SK-N-SH (cell line): ENCODE measurements at regions not wholly inside any gene's neighbourhood (a gene's known extent, or its start where the extent isn't known, plus 50 kb on each side); places are given as distances from the start of the nearest gene placed in this dataset.

Experiments
- CTCF ChIA-PET: fragments of 300-600, 350-600 bp; formaldehyde crosslinking; extraction: SDS; loops from one replicate; lab custom pipeline; 2021; lab: Yijun Ruan, JAX
- POLR2A ChIA-PET: fragments of 350-600 bp; sonication (Branson Sonifier 250); formaldehyde crosslinking; extraction: SDS; loops from one replicate; lab custom pipeline; 2020; ENCODE audit warnings: antibody characterized with exemption, inconsistent platforms; lab: Yijun Ruan, JAX
- DNase-seq: peaks from one replicate; pipeline ENCODE4 v3.0.0; 2012
- H2AFZ ChIP-seq: fragments of 200-600 bp; sonication (generic); 2 replicates; pipeline ENCODE4 v1.8.1; 2016; ENCODE audit warnings: antibody characterized with exemption, mild to moderate bottlenecking, low read depth
- H3F3A ChIP-seq: fragments of 200-600 bp; sonication (generic); replicated peaks from 2 replicates; pipeline ENCODE3; 2016; ENCODE audit warnings: antibody characterized with exemption, mild to moderate bottlenecking; ENCODE audit not compliant: insufficient read depth
- H3K27ac ChIP-seq, 2 experiments: fragments of 200-500 bp in 1 of 2; fragments of 200-600 bp in 1 of 2; sonication (Bioruptor generic) in 1 of 2; sonication (generic), shearing (Covaris generic) in 1 of 2; 2 replicates each; pipeline versions ENCODE4 v1.5.1 to v1.6.1; 2014 to 2016; ENCODE audit warnings: low read depth in 2 of 2, inconsistent platforms in 1 of 2, low read length in 1 of 2, mild to moderate bottlenecking in 1 of 2, mixed read lengths in 1 of 2
- H3K27me3 ChIP-seq: fragments of 200-600 bp; sonication (generic), shearing (Covaris generic); 2 replicates; pipeline ENCODE4 v1.6.1; 2016; ENCODE audit warnings: mixed run types; ENCODE audit not compliant: insufficient read depth
- H3K36me3 ChIP-seq, 2 experiments: fragments of 200-500 bp in 1 of 2; fragments of 200-600 bp in 1 of 2; sonication (Bioruptor generic) in 1 of 2; sonication (generic) in 1 of 2; replicated peaks in 1 of 2; 2 replicates each; pipeline versions ENCODE3 to v1.5.1; 2014 to 2016; ENCODE audit warnings: low read length in 1 of 2, mild to moderate bottlenecking in 1 of 2; ENCODE audit not compliant: insufficient read depth in 2 of 2, control insufficient read depth in 1 of 2
- H3K4me1 ChIP-seq, 2 experiments: fragments of 200-500 bp in 1 of 2; fragments of 200-600 bp in 1 of 2; sonication (Bioruptor generic) in 1 of 2; sonication (generic), shearing (Covaris generic) in 1 of 2; 2 replicates each; pipeline versions ENCODE4 v1.5.1 to v1.6.1; 2014 to 2016; ENCODE audit warnings: low read depth in 1 of 2, low read length in 1 of 2, mixed run types in 1 of 2; ENCODE audit not compliant: insufficient read depth in 2 of 2, control insufficient read depth in 1 of 2
- H3K4me2 ChIP-seq: fragments of 200-600 bp; sonication (generic), shearing (Covaris generic); 2 replicates; pipeline ENCODE4 v1.6.1; 2017; ENCODE audit warnings: mixed run types
- H3K4me3 ChIP-seq, 2 experiments: fragments of 200-500 bp in 1 of 2; fragments of 200-600 bp in 1 of 2; sonication (Bioruptor generic) in 1 of 2; sonication (generic), shearing (Covaris generic) in 1 of 2; 2 replicates each; pipeline versions ENCODE4 v1.5.1 to v1.8.1; 2014 to 2016; ENCODE audit warnings: low read depth in 2 of 2, inconsistent platforms in 1 of 2, low read length in 1 of 2, mild to moderate bottlenecking in 1 of 2, mixed read lengths in 1 of 2, moderate library complexity in 1 of 2
- H3K79me2 ChIP-seq: fragments of 200-600 bp; sonication (generic); 2 replicates; pipeline ENCODE4 v1.8.1; 2017; ENCODE audit warnings: mild to moderate bottlenecking; ENCODE audit not compliant: insufficient read depth
- H3K9ac ChIP-seq: fragments of 200-600 bp; sonication (generic); 2 replicates; pipeline ENCODE4 v1.6.1; 2017; ENCODE audit warnings: mixed run types
- H3K9me2 ChIP-seq: fragments of 200-600 bp; sonication (generic); 2 replicates; pipeline ENCODE4 v1.6.1; 2017; ENCODE audit warnings: mixed run types
- H3K9me3 ChIP-seq: fragments of 200-600 bp; sonication (generic); 2 replicates; pipeline ENCODE4 v1.6.1; 2017; ENCODE audit warnings: mixed run types, mild to moderate bottlenecking, moderate library complexity
- H4K20me1 ChIP-seq: fragments of 200-600 bp; sonication (generic); 2 replicates; pipeline ENCODE4 v1.6.1; 2017; ENCODE audit warnings: mild to moderate bottlenecking, mixed run types; ENCODE audit not compliant: insufficient read depth
- ELF1 ChIP-seq: IDR thresholded peaks from 2 replicates; pipeline ENCODE4 v1.4.0; 2012
- FOSL2 ChIP-seq: IDR thresholded peaks from 2 replicates; pipeline ENCODE4 v1.4.0; 2012; ENCODE audit warnings: low read depth, mild to moderate bottlenecking, moderate library complexity, borderline replicate concordance
- FOXJ3 ChIP-seq: sonication (generic); formaldehyde crosslinking; IDR thresholded peaks from 2 replicates; pipeline ENCODE4 v1.5.1; 2020; ENCODE audit warnings: mild to moderate bottlenecking, missing genetic modification reagents
- FOXM1 ChIP-seq: IDR thresholded peaks from 2 replicates; pipeline ENCODE4 v1.4.0; 2012; ENCODE audit warnings: low read depth, mild to moderate bottlenecking
- GABPA ChIP-seq: IDR thresholded peaks from 2 replicates; pipeline ENCODE4 v1.4.0; 2012; ENCODE audit warnings: low read depth, mild to moderate bottlenecking
- JUND ChIP-seq: IDR thresholded peaks from 2 replicates; pipeline ENCODE4 v1.4.0; 2012
- MEF2A ChIP-seq: IDR thresholded peaks from 2 replicates; pipeline ENCODE4 v1.4.0; 2012; ENCODE audit warnings: low read depth, borderline replicate concordance
- MXI1 ChIP-seq: IDR thresholded peaks from 2 replicates; pipeline ENCODE4 v1.6.1; 2012; ENCODE audit warnings: mild to moderate bottlenecking, low read depth, low read length, improper control_type of control experiment
- POLR2AphosphoS5 ChIP-seq: IDR thresholded peaks from 2 replicates; pipeline ENCODE4 v1.6.1; 2012; ENCODE audit warnings: low read depth, low read length
- RCOR1 ChIP-seq: fragments of 150-350 bp; IDR thresholded peaks from 2 replicates; pipeline ENCODE4 v1.6.1; 2017; ENCODE audit warnings: antibody characterized with exemption, low read length
- SIN3A ChIP-seq: IDR thresholded peaks from 2 replicates; pipeline ENCODE4 v1.6.1; 2012; ENCODE audit warnings: low read depth, mild to moderate bottlenecking, low read length, moderate library complexity, borderline replicate concordance
- SMC3 ChIP-seq: IDR thresholded peaks from 2 replicates; pipeline ENCODE4 v1.6.1; 2012; ENCODE audit warnings: low read depth, low read length, improper control_type of control experiment
- TEAD4 ChIP-seq: IDR thresholded peaks from 2 replicates; pipeline ENCODE4 v1.4.0; 2012; ENCODE audit warnings: mild to moderate bottlenecking, borderline replicate concordance; ENCODE audit not compliant: insufficient read depth
- WGBS: methylation state at CpG from one replicate; pipeline ENCODE4 v1.1.6; 2017; ENCODE audit warnings: low lambda C conversion rate; 5-methylcytosine and 5-hydroxymethylcytosine counted together
- TF ChIP-seq, protein P1 (sequence below): fragments of 150-350 bp; IDR thresholded peaks from 2 replicates; pipeline ENCODE4 v1.6.1; 2016; ENCODE audit warnings: mild to moderate bottlenecking, low read depth, low read length
- TF ChIP-seq, protein P2 (sequence below): IDR thresholded peaks from 2 replicates; pipeline ENCODE4 v1.4.0; 2012; ENCODE audit warnings: low read depth, borderline replicate concordance
- TF ChIP-seq, protein P3 (sequence below): fragments of 150-350 bp; IDR thresholded peaks from 2 replicates; pipeline ENCODE4 v1.6.1; 2017; ENCODE audit warnings: antibody characterized with exemption, low read length, low read depth, borderline replicate concordance

DNA sequence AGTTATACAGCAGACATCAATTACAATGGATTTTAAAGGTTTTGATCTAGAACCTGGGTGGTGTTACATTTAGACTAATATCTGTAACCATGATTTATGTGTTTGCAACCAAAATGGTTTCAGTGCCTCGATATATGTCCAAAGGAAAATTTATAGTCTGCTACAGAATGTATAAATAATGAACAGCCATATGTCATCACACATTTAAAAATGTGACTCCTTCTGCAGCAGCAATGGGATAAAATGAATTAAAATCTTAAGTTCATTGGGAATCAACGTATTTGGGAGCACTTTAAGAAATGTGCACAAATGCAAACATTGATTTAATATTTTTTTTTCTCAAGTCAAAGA is 610.2 kb downstream of the TMEM114 start:
- TF ChIP-seq TEAD4 (no peak), MXI1 (no peak), SMC3 (no peak), JUND (no peak), GABPA (no peak), SIN3A (no peak), FOSL2 (no peak), POLR2AphosphoS5 (no peak)
- no peak overlapping the region for H2AFZ ChIP-seq
- H3K9ac ChIP-seq: no peak overlapping the region
- no peaks in the 10 kb centered on the region for H3K4me1 ChIP-seq
- 5% methylated on average over 2 of the region's 2 CpGs for WGBS
- no peaks in the 10 kb centered on the region for H3K27me3 ChIP-seq
- CTCF ChIA-PET: interaction anchor here (1.5 kb wide), 1 partner anchor 14 kb away, joined by 5 read pairs; no protein-coding TSS in a partner anchor
- H3K79me2 ChIP-seq: no peaks in the 10 kb centered on the region
- POLR2A ChIA-PET: no interaction called here
- no peak overlapping the region for H3K27ac ChIP-seq
- H4K20me1 ChIP-seq: no peaks in the 10 kb centered on the region
- no peaks in the 10 kb centered on the region for H3F3A ChIP-seq
- no peaks in the 10 kb centered on the region; the same call in 1 of the 2 replicates for H3K9me3 ChIP-seq
- H3K36me3 ChIP-seq: no peaks in the 10 kb centered on the region
- H3K4me3 ChIP-seq: no peak overlapping the region
- H3K4me2 ChIP-seq: no peak overlapping the region
- no peak for DNase-seq
- no peaks in the 10 kb centered on the region for H3K9me2 ChIP-seq

DNA sequence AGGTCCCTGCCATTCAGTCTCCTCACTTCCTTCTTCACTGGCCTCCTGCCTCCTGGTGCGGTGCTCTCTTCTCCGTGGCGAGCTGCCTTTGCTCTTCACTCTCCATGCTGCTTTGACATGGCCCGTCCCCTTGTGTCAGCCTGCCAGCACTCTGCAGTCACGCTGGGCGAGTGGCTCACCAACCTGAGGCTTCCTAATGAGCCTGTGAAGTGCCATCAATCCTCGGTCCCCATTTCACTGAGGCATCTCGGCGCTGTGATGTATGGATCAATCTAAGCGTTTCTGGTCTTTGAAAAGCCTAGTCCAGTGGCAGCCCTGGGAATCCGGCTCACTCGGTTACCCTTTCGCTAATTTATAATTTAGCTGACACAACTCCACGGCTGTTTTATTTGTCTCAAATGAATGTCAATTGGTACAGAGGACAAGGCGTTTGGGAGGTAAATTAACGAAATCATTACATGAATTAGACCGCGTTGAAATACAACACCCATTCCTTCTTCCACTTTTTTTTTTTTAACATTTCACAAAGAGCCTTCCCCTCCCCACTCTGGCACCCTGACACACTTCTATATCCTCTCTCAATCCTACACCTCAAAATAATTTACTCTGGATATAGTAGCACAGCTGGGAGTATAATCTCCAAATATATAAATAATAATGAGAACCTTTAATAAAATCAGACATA is 610.7 kb downstream of the TMEM114 start:
- DNase-seq: no peak
- Histone ChIP-seq H3K9me3 (no peaks in the 10 kb centered on the region; the same call in 1 of the 2 replicates), H2AFZ (no peak overlapping the region), H3K4me3 (no peak overlapping the region), H3K79me2 (no peaks in the 10 kb centered on the region), H3K4me1 (no peaks in the 10 kb centered on the region), H3K9me2 (no peaks in the 10 kb centered on the region), H3K27me3 (no peaks in the 10 kb centered on the region), H3K36me3 (no peaks in the 10 kb centered on the region), H4K20me1 (no peaks in the 10 kb centered on the region), H3F3A (no peaks in the 10 kb centered on the region), H3K4me2 (no peak overlapping the region), H3K27ac (no peak overlapping the region), H3K9ac (no peak overlapping the region)
- 39% methylated on average over 16 of the region's 18 CpGs for WGBS
- CTCF ChIA-PET: no interaction called here
- POLR2A ChIA-PET: no interaction called here
- no peak for TF ChIP-seq FOXJ3 (CRISPR knock-in tag)
- TF ChIP-seq, protein P1, sequence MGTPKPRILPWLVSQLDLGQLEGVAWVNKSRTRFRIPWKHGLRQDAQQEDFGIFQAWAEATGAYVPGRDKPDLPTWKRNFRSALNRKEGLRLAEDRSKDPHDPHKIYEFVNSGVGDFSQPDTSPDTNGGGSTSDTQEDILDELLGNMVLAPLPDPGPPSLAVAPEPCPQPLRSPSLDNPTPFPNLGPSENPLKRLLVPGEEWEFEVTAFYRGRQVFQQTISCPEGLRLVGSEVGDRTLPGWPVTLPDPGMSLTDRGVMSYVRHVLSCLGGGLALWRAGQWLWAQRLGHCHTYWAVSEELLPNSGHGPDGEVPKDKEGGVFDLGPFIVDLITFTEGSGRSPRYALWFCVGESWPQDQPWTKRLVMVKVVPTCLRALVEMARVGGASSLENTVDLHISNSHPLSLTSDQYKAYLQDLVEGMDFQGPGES: no peak
- TF ChIP-seq ELF1: no peak
- no peak for TF ChIP-seq JUND
- TF ChIP-seq, protein P2, sequence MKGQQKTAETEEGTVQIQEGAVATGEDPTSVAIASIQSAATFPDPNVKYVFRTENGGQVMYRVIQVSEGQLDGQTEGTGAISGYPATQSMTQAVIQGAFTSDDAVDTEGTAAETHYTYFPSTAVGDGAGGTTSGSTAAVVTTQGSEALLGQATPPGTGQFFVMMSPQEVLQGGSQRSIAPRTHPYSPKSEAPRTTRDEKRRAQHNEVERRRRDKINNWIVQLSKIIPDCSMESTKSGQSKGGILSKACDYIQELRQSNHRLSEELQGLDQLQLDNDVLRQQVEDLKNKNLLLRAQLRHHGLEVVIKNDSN: no peak
- TF ChIP-seq MEF2A: no peak
- TF ChIP-seq, protein P3, sequence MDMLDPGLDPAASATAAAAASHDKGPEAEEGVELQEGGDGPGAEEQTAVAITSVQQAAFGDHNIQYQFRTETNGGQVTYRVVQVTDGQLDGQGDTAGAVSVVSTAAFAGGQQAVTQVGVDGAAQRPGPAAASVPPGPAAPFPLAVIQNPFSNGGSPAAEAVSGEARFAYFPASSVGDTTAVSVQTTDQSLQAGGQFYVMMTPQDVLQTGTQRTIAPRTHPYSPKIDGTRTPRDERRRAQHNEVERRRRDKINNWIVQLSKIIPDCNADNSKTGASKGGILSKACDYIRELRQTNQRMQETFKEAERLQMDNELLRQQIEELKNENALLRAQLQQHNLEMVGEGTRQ: no peak
- TF ChIP-seq SMC3: no peak
- no peak for TF ChIP-seq RCOR1
- TF ChIP-seq FOXM1: no peak
